Omental fat pad (tissue), 3 donors: ENCODE measurements at regions not wholly inside any gene's neighbourhood (a gene's known extent, or its start where the extent isn't known, plus 50 kb on each side); places are given as distances from the start of the nearest gene placed in this dataset.

Experiments used
- ATAC-seq: fragments of 150-250 bp; one replicate; pipeline ENCODE4 v1.9.1; 2016; ENCODE audit warnings: mild to moderate bottlenecking, moderate library complexity; ENCODE audit not compliant: low FRiP score
- DNase-seq: peaks from one replicate; pipeline ENCODE4 v3.0.0-alpha.2; 2019; ENCODE audit warnings: low spot score
- CTCF ChIP-seq, 3 donors: fragments of 450-650 bp; IDR thresholded peaks; one replicate each; pipeline ENCODE4 v1.5.1; 2016 to 2017; ENCODE audit warnings: antibody characterized with exemption in 3 of 3, mild to moderate bottlenecking in 3 of 3, moderate library complexity in 2 of 3

GRCh38 chr10:131480066-131480465 is 168.5 kb upstream of the TCERG1L start:
- no peak for ATAC-seq
- no peak for DNase-seq
- no peak for TF ChIP-seq CTCF (IDR thresholded peaks at IDR 0.05)

- no peak for ATAC-seq
- TF ChIP-seq CTCF (IDR thresholded peaks at IDR 0.05) = no peak
- no peak for DNase-seq
Measured at GRCh38 chr10:131480861-131481260, 169.3 kb upstream of the TCERG1L start.

- TF ChIP-seq CTCF (IDR thresholded peaks at IDR 0.05) = no peak
- ATAC-seq (no peak), DNase-seq (no peak)
Measured at GRCh38 chr10:131485732-131486131, 174.2 kb upstream of the TCERG1L start.

- TF ChIP-seq CTCF (IDR thresholded peaks at IDR 0.05) = no peak
- ATAC-seq (no peak), DNase-seq (no peak)
Measured at GRCh38 chr10:131487822-131488221, 176.3 kb upstream of the TCERG1L start.

- DNase-seq (no peak), ATAC-seq (no peak)
- TF ChIP-seq CTCF (IDR thresholded peaks at IDR 0.05) = no peak
Measured at GRCh38 chr10:131490991-131491594, 179.6 kb upstream of the TCERG1L start.

DNA sequence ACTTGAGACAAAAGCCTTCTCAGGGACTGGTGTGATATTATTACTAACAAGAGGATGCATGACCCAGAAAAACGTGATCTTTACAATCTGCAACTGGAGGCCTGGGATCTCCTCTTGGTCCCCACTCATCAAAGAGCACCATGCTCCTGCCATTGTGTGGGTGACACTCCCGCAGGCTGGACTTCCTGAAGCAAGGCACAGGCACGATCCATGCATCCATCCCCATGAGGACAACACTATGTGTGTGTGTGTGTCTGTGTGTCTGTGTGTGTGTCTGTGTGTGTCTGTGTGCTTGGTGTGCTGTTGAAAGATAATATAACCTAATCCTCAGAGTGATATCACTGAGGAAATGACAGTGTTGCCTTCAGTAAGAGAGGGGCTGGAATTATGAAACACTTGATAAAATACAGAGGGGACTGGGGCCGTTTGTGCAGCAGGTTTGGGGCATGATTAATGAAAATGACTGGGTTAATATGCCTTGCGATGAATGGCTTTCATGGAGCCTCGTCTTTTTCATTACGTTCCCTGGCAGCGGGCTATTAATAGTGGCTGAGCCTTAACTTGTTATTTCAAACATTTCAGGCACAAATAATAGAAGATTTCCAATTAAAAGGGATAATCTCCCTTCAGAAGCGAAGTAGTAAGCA is 180.8 kb upstream of the TCERG1L start:
- no peak for TF ChIP-seq CTCF (IDR thresholded peaks at IDR 0.05)
- ATAC-seq (no peak), DNase-seq (no peak)

GRCh38 chr10:131493432-131493831 is 181.9 kb upstream of the TCERG1L start:
- no peak for ATAC-seq
- no peak for TF ChIP-seq CTCF (IDR thresholded peaks at IDR 0.05)
- DNase-seq = no peak
